H1 (cell line): ENCODE measurements at regions not wholly inside any gene's neighbourhood (a gene's known extent, or its start where the extent isn't known, plus 50 kb on each side); places are given as distances from the start of the nearest gene placed in this dataset.

ENCODE experiments used
- CTCF ChIA-PET: fragments of 300-600 bp; sonication (Branson Sonifier 250); formaldehyde crosslinking; loops from one replicate; lab custom pipeline; 2021; ENCODE audit not compliant: partially characterized antibody; lab: Charles Lee
- POLR2A ChIA-PET: fragments of 300-600 bp; sonication (Branson Sonifier 250); formaldehyde crosslinking; loops from one replicate; lab custom pipeline; 2021; ENCODE audit warnings: inconsistent platforms; ENCODE audit not compliant: partially characterized antibody; lab: Charles Lee
- DNase-seq, 2 experiments: peaks; one replicate each; pipeline versions ENCODE4 v3.0.0 to v3.0.0-alpha.2; 2010 to 2022; ENCODE audit warnings: low spot score in 2 of 2, low read depth in 1 of 2, mixed read lengths in 1 of 2
- FAIRE-seq: peaks from 2 replicates; lab custom pipeline; 2011; peaks lifted over from hg19 to GRCh38; lab: Jason Lieb, UNC
- H2AFZ ChIP-seq: 2 replicates; pipeline ENCODE4 v1.8.1; 2012; ENCODE audit warnings: low read length, inconsistent platforms
- H2AK5ac ChIP-seq: 2 replicates; pipeline ENCODE4 v1.6.1; 2013; ENCODE audit warnings: low read depth, low read length
- H2BK120ac ChIP-seq: replicated peaks from 2 replicates; pipeline ENCODE3; 2013; ENCODE audit warnings: low read depth, low read length, inconsistent platforms
- H2BK12ac ChIP-seq: 2 replicates; pipeline ENCODE4 v1.6.1; 2013; ENCODE audit warnings: low read depth, low read length
- H2BK15ac ChIP-seq: 2 replicates; pipeline ENCODE4 v1.6.1; 2013; ENCODE audit warnings: low read length
- H2BK20ac ChIP-seq: 2 replicates; pipeline ENCODE4 v1.6.1; 2013; ENCODE audit warnings: low read length
- H2BK5ac ChIP-seq: 2 replicates; pipeline ENCODE4 v1.6.1; 2013; ENCODE audit warnings: low read depth, low read length
- H3K14ac ChIP-seq: 2 replicates; pipeline ENCODE4 v1.6.1; 2013; ENCODE audit warnings: inconsistent platforms; ENCODE audit not compliant: insufficient read length
- H3K18ac ChIP-seq: 2 replicates; pipeline ENCODE4 v1.6.1; 2013; ENCODE audit warnings: low read length; ENCODE audit errors: extremely low read depth
- H3K23ac ChIP-seq: 2 replicates; pipeline ENCODE4 v1.6.1; 2013; ENCODE audit warnings: inconsistent platforms; ENCODE audit not compliant: insufficient read length
- H3K23me2 ChIP-seq: 2 replicates; pipeline ENCODE4 v1.6.1; 2013; ENCODE audit warnings: low read depth, low read length
- H3K27ac ChIP-seq: 2 replicates; pipeline ENCODE4 v1.6.1; 2011; ENCODE audit warnings: low read depth, low read length, inconsistent platforms
- H3K27me3 ChIP-seq, 4 experiments: replicated peaks in 1 of 4; 1 replicate in 1 of 4; 2 replicates in 3 of 4; pipeline versions ENCODE4 v1.6.1 to v1.8.1; 2011 to 2013; ENCODE audit warnings: low read length in 3 of 4, mild to moderate bottlenecking in 3 of 4, inconsistent platforms in 2 of 4, mixed read lengths in 2 of 4, moderate library complexity in 1 of 4; ENCODE audit not compliant: control insufficient read depth in 3 of 4, insufficient read depth in 3 of 4; ENCODE audit errors: extremely low read depth in 1 of 4
- H3K36me3 ChIP-seq, 4 experiments: 2 replicates each; pipeline versions ENCODE4 v1.6.1 to v1.8.1; 2011 to 2013; ENCODE audit warnings: mild to moderate bottlenecking in 4 of 4, low read length in 3 of 4, moderate library complexity in 2 of 4, control low read depth in 1 of 4, inconsistent platforms in 1 of 4; ENCODE audit not compliant: insufficient read depth in 4 of 4, control insufficient read depth in 2 of 4
- H3K4ac ChIP-seq: replicated peaks from 2 replicates; pipeline ENCODE3; 2013; ENCODE audit warnings: low read length, low read depth, mixed read lengths, inconsistent platforms; ENCODE audit not compliant: insufficient read length
- H3K4me1 ChIP-seq, 4 experiments: replicated peaks in 1 of 4; 1 replicate in 1 of 4; 2 replicates in 3 of 4; pipeline versions ENCODE4 v1.6.1 to v1.8.1; 2011 to 2013; ENCODE audit warnings: low read length in 3 of 4, inconsistent platforms in 2 of 4, mixed read lengths in 1 of 4; ENCODE audit not compliant: insufficient read depth in 4 of 4, control insufficient read depth in 3 of 4
- H3K4me2 ChIP-seq, 2 experiments: 2 replicates each; pipeline versions ENCODE4 v1.6.1 to v1.8.1; 2011 to 2013; ENCODE audit warnings: low read depth in 2 of 2, low read length in 2 of 2, control low read depth in 1 of 2, inconsistent platforms in 1 of 2, mild to moderate bottlenecking in 1 of 2; ENCODE audit not compliant: insufficient read depth in 1 of 2
- H3K4me3 ChIP-seq, 4 experiments: fragments of 200-600, 300-600 bp in 1 of 4; sonication (generic), shearing (Covaris generic), sonication (Bioruptor Twin) in 1 of 4; 2 replicates each; pipeline versions ENCODE4 v1.5.1 to v1.8.1; 2011 to 2016; ENCODE audit warnings: low read length in 4 of 4, low read depth in 3 of 4, control low read depth in 2 of 4, inconsistent platforms in 2 of 4, mild to moderate bottlenecking in 2 of 4, mixed read lengths in 1 of 4, moderate library complexity in 1 of 4; ENCODE audit not compliant: insufficient read depth in 2 of 4; ENCODE audit errors: extremely low read depth in 1 of 4
- H3K56ac ChIP-seq: replicated peaks from 2 replicates; pipeline ENCODE3; 2013; ENCODE audit warnings: low read depth, mild to moderate bottlenecking, mixed read lengths, low read length, inconsistent platforms; ENCODE audit not compliant: insufficient read length
- H3K79me1 ChIP-seq: 2 replicates; pipeline ENCODE4 v1.6.1; 2013; ENCODE audit warnings: low read depth, low read length, control low read depth
- H3K79me2 ChIP-seq, 2 experiments: 2 replicates each; pipeline versions ENCODE4 v1.6.1 to v1.8.1; 2012 to 2013; ENCODE audit warnings: low read length in 2 of 2, mild to moderate bottlenecking in 2 of 2, inconsistent platforms in 1 of 2; ENCODE audit not compliant: insufficient read depth in 2 of 2, control insufficient read depth in 1 of 2
- H3K9ac ChIP-seq, 4 experiments: replicated peaks in 1 of 4; 1 replicate in 1 of 4; 2 replicates in 3 of 4; pipeline versions ENCODE4 v1.6.1 to v1.8.1; 2011 to 2013; ENCODE audit warnings: low read depth in 3 of 4, low read length in 3 of 4, control low read depth in 2 of 4, mild to moderate bottlenecking in 2 of 4, moderate library complexity in 2 of 4, inconsistent platforms in 1 of 4; ENCODE audit errors: extremely low read depth in 1 of 4
- H3K9me3 ChIP-seq, 2 experiments: 2 replicates each; pipeline versions ENCODE4 v1.6.1 to v1.8.1; 2012 to 2013; ENCODE audit warnings: mild to moderate bottlenecking in 2 of 2, moderate library complexity in 2 of 2, control low read depth in 1 of 2, inconsistent platforms in 1 of 2, low read depth in 1 of 2, low read length in 1 of 2, mixed read lengths in 1 of 2; ENCODE audit not compliant: insufficient read depth in 2 of 2
- H4K20me1 ChIP-seq, 2 experiments: replicated peaks in 1 of 2; 2 replicates each; pipeline versions ENCODE3 to v1.8.1; 2011 to 2013; ENCODE audit warnings: inconsistent platforms in 2 of 2, low read length in 2 of 2, mild to moderate bottlenecking in 1 of 2; ENCODE audit not compliant: insufficient read depth in 2 of 2, control insufficient read depth in 1 of 2
- H4K5ac ChIP-seq: 2 replicates; pipeline ENCODE4 v1.6.1; 2013; ENCODE audit warnings: low read length, low read depth, mixed read lengths, inconsistent platforms; ENCODE audit not compliant: insufficient read length
- H4K8ac ChIP-seq: 2 replicates; pipeline ENCODE4 v1.8.0; 2013; ENCODE audit warnings: mild to moderate bottlenecking, moderate library complexity, low read length, inconsistent platforms; ENCODE audit not compliant: insufficient read depth; ENCODE audit errors: extremely low read depth
- H4K91ac ChIP-seq: replicated peaks from 2 replicates; pipeline ENCODE3; 2013; ENCODE audit warnings: low read length, mixed read lengths, inconsistent platforms; ENCODE audit not compliant: insufficient read length
- ASH2L ChIP-seq: fragments of 200-600, 300-600 bp; sonication (generic); IDR thresholded peaks from one replicate; pipeline ENCODE4 v1.7.1; 2017; ENCODE audit warnings: low read length
- BRCA1 ChIP-seq: IDR thresholded peaks from 2 replicates; pipeline ENCODE4 v1.6.1; 2012; ENCODE audit warnings: low read depth, low read length, improper control_type of control experiment
- CHD2 ChIP-seq: IDR thresholded peaks from 2 replicates; pipeline ENCODE4 v1.6.1; 2012; ENCODE audit warnings: low read length, improper control_type of control experiment
- CREB1 ChIP-seq: IDR thresholded peaks from 2 replicates; pipeline ENCODE4 v1.6.1; 2012; ENCODE audit warnings: inconsistent platforms
- E2F6 ChIP-seq: IDR thresholded peaks from 2 replicates; pipeline ENCODE4 v1.6.1; 2012; ENCODE audit warnings: inconsistent platforms
- JUND ChIP-seq: IDR thresholded peaks from 2 replicates; pipeline ENCODE4 v1.6.1; 2011; ENCODE audit warnings: mild to moderate bottlenecking, improper control_type of control experiment, low read length
- KDM5A ChIP-seq: fragments of 200-600 bp; IDR thresholded peaks from 2 replicates; pipeline ENCODE4 v1.7.1; 2012; ENCODE audit warnings: mild to moderate bottlenecking, low read length, inconsistent platforms, mixed read lengths
- MAFK ChIP-seq: IDR thresholded peaks from 2 replicates; pipeline ENCODE4 v1.6.1; 2012; ENCODE audit warnings: low read depth, mild to moderate bottlenecking, improper control_type of control experiment, low read length
- PHF8 ChIP-seq: fragments of 200-600 bp; sonication (generic); conservative IDR thresholded peaks from 2 replicates; pipeline ENCODE4 v1.7.1; 2012; ENCODE audit warnings: low read depth, mild to moderate bottlenecking, inconsistent platforms, low read length, moderate library complexity
- RBBP5 ChIP-seq: IDR thresholded peaks from 2 replicates; pipeline ENCODE4 v1.7.1; 2012; ENCODE audit warnings: low read depth, mild to moderate bottlenecking, inconsistent platforms, low read length, moderate library complexity, borderline replicate concordance
- RNF2 ChIP-seq: fragments of 200-900, 300-1000 bp; sonication (generic); IDR thresholded peaks from 2 replicates; pipeline ENCODE4 v1.7.1; 2016; ENCODE audit warnings: borderline replicate concordance, low read depth, mild to moderate bottlenecking, antibody characterized with exemption, low read length; ENCODE audit not compliant: poor library complexity, severe bottlenecking; ENCODE audit errors: missing control alignments
- SIRT6 ChIP-seq: IDR thresholded peaks from one replicate; pipeline ENCODE4 v1.7.1; 2012; ENCODE audit warnings: low read length, inconsistent platforms
- ZNF274 ChIP-seq: IDR thresholded peaks from 2 replicates; pipeline ENCODE4 v1.7.0; 2012; ENCODE audit warnings: low read length, borderline replicate concordance; ENCODE audit errors: extremely low read depth
- WGBS, 2 experiments: shearing (Covaris generic) in 1 of 2; methylation state at CpG; one replicate each; pipeline versions ENCODE4 v1.1.6 to v1.1.7; 2013 to 2015; ENCODE audit warnings: low lambda C conversion rate in 2 of 2, mixed read lengths in 2 of 2, inconsistent platforms in 1 of 2, low coverage in 1 of 2, missing lambda C conversion rate in 1 of 2; ENCODE audit not compliant: insufficient replicate concordance in 2 of 2, insufficient coverage in 1 of 2, insufficient read length in 1 of 2; ENCODE audit errors: extremely low coverage in 1 of 2, missing lambda C conversion rate in 1 of 2; 5-methylcytosine and 5-hydroxymethylcytosine counted together
- TF ChIP-seq, protein P1 (sequence below): IDR thresholded peaks from 2 replicates; pipeline ENCODE4 v1.6.1; 2012; ENCODE audit warnings: inconsistent platforms

GRCh38 chr1:94314222-94314858, 77.0 kb upstream of the ARHGAP29 start:
- Histone ChIP-seq H3K9ac (no peak overlapping the region), H3K18ac (no peak overlapping the region), H4K20me1 (no peaks in the 10 kb centered on the region), H3K56ac (no peak overlapping the region), H2BK5ac (no peak overlapping the region), H4K91ac (no peak overlapping the region), H3K27me3 (no peaks in the 10 kb centered on the region; a peak in 1 of 7 replicates), H4K8ac (no peak overlapping the region), H2BK12ac (no peak overlapping the region), H3K23me2 (no peaks in the 10 kb centered on the region), H3K36me3 (no peaks in the 10 kb centered on the region), H3K79me2 (no peaks in the 10 kb centered on the region), H3K4me3 (no peak overlapping the region), H3K14ac (no peak overlapping the region), H2BK20ac (no peak overlapping the region), H2AFZ (no peak overlapping the region), H3K23ac (no peak overlapping the region), H3K79me1 (no peaks in the 10 kb centered on the region), H2BK120ac (no peak overlapping the region), H3K9me3 (no peaks in the 10 kb centered on the region), H4K5ac (no peak overlapping the region), H3K27ac (no peak overlapping the region), H3K4me1 (no peaks in the 10 kb centered on the region; a peak in 2 of 7 replicates), H3K4me2 (no peak overlapping the region), H2AK5ac (no peak overlapping the region), H3K4ac (no peak overlapping the region), H2BK15ac (no peak overlapping the region)
- DNase-seq (no peak), FAIRE-seq (no peak)
- 85% methylated on average over 2 of the region's 2 CpGs; no CpG with 5 or more reads in 1 of the 2 experiments for WGBS, 2 experiments
- CTCF ChIA-PET = interaction anchor here (0.7 to 1.7 kb wide), 2 partner anchors 289 to 371 kb away, joined by 3 read pairs; no protein-coding TSS in a partner anchor
- POLR2A ChIA-PET = no interaction called here
- TF ChIP-seq E2F6 (no peak), CHD2 (no peak), CREB1 (no peak), RBBP5 (no peak), ZNF274 (no peak), PHF8 (no peak), BRCA1 (no peak), RNF2 (no peak), KDM5A (no peak), JUND (no peak), SIRT6 (no peak), ASH2L (no peak), MAFK (no peak)
- TF ChIP-seq, protein P1, sequence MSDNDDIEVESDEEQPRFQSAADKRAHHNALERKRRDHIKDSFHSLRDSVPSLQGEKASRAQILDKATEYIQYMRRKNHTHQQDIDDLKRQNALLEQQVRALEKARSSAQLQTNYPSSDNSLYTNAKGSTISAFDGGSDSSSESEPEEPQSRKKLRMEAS = no peak
